GM12892 (cell line): ENCODE measurements at regions not wholly inside any gene's neighbourhood (a gene's known extent, or its start where the extent isn't known, plus 50 kb on each side); places are given as distances from the start of the nearest gene placed in this dataset.

Experiments used
- POLR2A ChIP-seq: IDR thresholded peaks from 2 replicates; pipeline ENCODE4 v1.6.1; 2011; ENCODE audit warnings: low read depth, low read length, control low read depth
- POLR2AphosphoS5 ChIP-seq: IDR thresholded peaks from 2 replicates; pipeline ENCODE4 v1.6.1; 2011; ENCODE audit warnings: low read depth, low read length, control low read depth
- TAF1 ChIP-seq: IDR thresholded peaks from 2 replicates; pipeline ENCODE4 v1.6.1; 2011; ENCODE audit warnings: low read depth, mild to moderate bottlenecking, control low read depth, low read length, borderline replicate concordance

GRCh38 chr7:3193379-3194120, 107.5 kb upstream of the SDK1 start:
- no peak for TF ChIP-seq POLR2A
- no peak for TF ChIP-seq TAF1
- TF ChIP-seq POLR2AphosphoS5: no peak
